K562 (cell line): ENCODE measurements at regions not wholly inside any gene's neighbourhood (a gene's known extent, or its start where the extent isn't known, plus 50 kb on each side); places are given as distances from the start of the nearest gene placed in this dataset.

Experiments
- EZH2 ChIP-seq: IDR thresholded peaks from 2 replicates; pipeline ENCODE4 v1.6.1; 2012; ENCODE audit warnings: low read depth, mild to moderate bottlenecking, inconsistent platforms, low read length, borderline replicate concordance
- FOXA1 ChIP-seq: fragments of 450-650 bp; IDR thresholded peaks from 2 replicates; pipeline ENCODE4 v1.6.1; 2016; ENCODE audit warnings: mild to moderate bottlenecking, borderline replicate concordance
- GATA2 ChIP-seq: sonication (generic); formaldehyde crosslinking; IDR thresholded peaks from 2 replicates; pipeline ENCODE4 v1.4.0; 2020; ENCODE audit warnings: mild to moderate bottlenecking, missing genetic modification reagents
- HNRNPK ChIP-seq: fragments of 200-400 bp; formaldehyde crosslinking; IDR thresholded peaks from one replicate; pipeline ENCODE4 v1.6.1; 2018; ENCODE audit warnings: mild to moderate bottlenecking, low read depth, low read length; ENCODE audit not compliant: poor library complexity, severe bottlenecking
- KDM2B ChIP-seq: fragments of 250-450 bp; sonication (Bioruptor Pico); IDR thresholded peaks from 2 replicates; pipeline ENCODE4 v1.8.0; 2021; ENCODE audit warnings: mild to moderate bottlenecking, moderate library complexity
- L3MBTL2 ChIP-seq: fragments of 450-650 bp; IDR thresholded peaks from 2 replicates; pipeline ENCODE4 v1.6.1; 2016; ENCODE audit warnings: mild to moderate bottlenecking, moderate library complexity
- LEF1 ChIP-seq: fragments of 450-650 bp; IDR thresholded peaks from 2 replicates; pipeline ENCODE4 v1.6.1; 2016; ENCODE audit warnings: mild to moderate bottlenecking
- MXI1 ChIP-seq: IDR thresholded peaks from 2 replicates; pipeline ENCODE4 v1.6.1; 2011; ENCODE audit warnings: low read depth, mild to moderate bottlenecking, improper control_type of control experiment, low read length
- MYNN ChIP-seq, 2 experiments: sonication (generic); formaldehyde crosslinking in 1 of 2; IDR thresholded peaks; 2 replicates each; pipeline versions ENCODE4 v1.5.0 to v1.6.1; 2016 to 2020; ENCODE audit warnings: antibody characterized with exemption in 1 of 2, missing genetic modification reagents in 1 of 2
- NR2C1 ChIP-seq, 2 experiments: fragments of 450-650 bp; IDR thresholded peaks; 2 replicates each; pipeline ENCODE4 v1.6.1; 2017; ENCODE audit warnings: mild to moderate bottlenecking in 2 of 2, antibody characterized with exemption in 1 of 2, inconsistent platforms in 1 of 2, missing compliant biosample characterization in 1 of 2, missing genetic modification characterization in 1 of 2
- PPARD ChIP-seq: fragments of 250-450 bp; sonication (Bioruptor Pico); IDR thresholded peaks from 2 replicates; pipeline ENCODE4 v1.8.0; 2022; ENCODE audit warnings: inconsistent platforms, mild to moderate bottlenecking, moderate library complexity
- SP2 ChIP-seq: IDR thresholded peaks from 2 replicates; pipeline ENCODE4 v1.6.1; 2011; ENCODE audit warnings: mild to moderate bottlenecking, low read depth, low read length, moderate library complexity; ENCODE audit not compliant: poor library complexity, severe bottlenecking; ENCODE audit errors: extremely low read depth
- TRIM25 ChIP-seq: fragments of 450-650 bp; IDR thresholded peaks from 2 replicates; pipeline ENCODE4 v1.7.0; 2016; ENCODE audit warnings: borderline replicate concordance
- ZBTB17 ChIP-seq: fragments of 450-650 bp; formaldehyde crosslinking; IDR thresholded peaks from 2 replicates; pipeline ENCODE4 v1.4.0; 2020; ENCODE audit warnings: mild to moderate bottlenecking
- ZNF217 ChIP-seq: sonication (generic); formaldehyde crosslinking; IDR thresholded peaks from 2 replicates; pipeline ENCODE4 v1.8.0; 2022; ENCODE audit warnings: mild to moderate bottlenecking, missing genetic modification reagents
- ZNF408 ChIP-seq: fragments of 250-450 bp; sonication (Bioruptor Pico); IDR thresholded peaks from 2 replicates; pipeline ENCODE4 v1.4.0; 2020; ENCODE audit warnings: low read depth, mild to moderate bottlenecking, moderate library complexity
- ZNF436 ChIP-seq: fragments of 250-450, 450-650 bp; sonication (Bioruptor Pico); formaldehyde crosslinking; IDR thresholded peaks from 2 replicates; pipeline ENCODE4 v1.7.0; 2020; ENCODE audit warnings: mild to moderate bottlenecking
- ZNF57 ChIP-seq: fragments of 450-650 bp; formaldehyde crosslinking; IDR thresholded peaks from 2 replicates; pipeline ENCODE4 v1.4.0; 2020; ENCODE audit warnings: mild to moderate bottlenecking, moderate library complexity
- TF ChIP-seq, protein P1 (sequence below): fragments of 250-450 bp; sonication (Bioruptor Pico); IDR thresholded peaks from 2 replicates; pipeline ENCODE4 v1.4.0; 2020; ENCODE audit warnings: mild to moderate bottlenecking, moderate library complexity
- TF ChIP-seq, protein P2 (sequence below): fragments of 450-650 bp; conservative IDR thresholded peaks from 2 replicates; pipeline ENCODE4 v1.6.1; 2016; ENCODE audit warnings: missing genetic modification characterization, low read depth, mild to moderate bottlenecking, missing compliant biosample characterization, moderate library complexity
- TF ChIP-seq, protein P3 (sequence below): sonication (generic); formaldehyde crosslinking; IDR thresholded peaks from 2 replicates; pipeline ENCODE4 v1.9.0; 2022; ENCODE audit warnings: mild to moderate bottlenecking, missing genetic modification reagents
- TF ChIP-seq, protein P4 (sequence below): fragments of 250-450 bp; sonication (Bioruptor Pico); IDR thresholded peaks from 2 replicates; pipeline ENCODE4 v1.5.0; 2020; ENCODE audit warnings: mild to moderate bottlenecking

DNA sequence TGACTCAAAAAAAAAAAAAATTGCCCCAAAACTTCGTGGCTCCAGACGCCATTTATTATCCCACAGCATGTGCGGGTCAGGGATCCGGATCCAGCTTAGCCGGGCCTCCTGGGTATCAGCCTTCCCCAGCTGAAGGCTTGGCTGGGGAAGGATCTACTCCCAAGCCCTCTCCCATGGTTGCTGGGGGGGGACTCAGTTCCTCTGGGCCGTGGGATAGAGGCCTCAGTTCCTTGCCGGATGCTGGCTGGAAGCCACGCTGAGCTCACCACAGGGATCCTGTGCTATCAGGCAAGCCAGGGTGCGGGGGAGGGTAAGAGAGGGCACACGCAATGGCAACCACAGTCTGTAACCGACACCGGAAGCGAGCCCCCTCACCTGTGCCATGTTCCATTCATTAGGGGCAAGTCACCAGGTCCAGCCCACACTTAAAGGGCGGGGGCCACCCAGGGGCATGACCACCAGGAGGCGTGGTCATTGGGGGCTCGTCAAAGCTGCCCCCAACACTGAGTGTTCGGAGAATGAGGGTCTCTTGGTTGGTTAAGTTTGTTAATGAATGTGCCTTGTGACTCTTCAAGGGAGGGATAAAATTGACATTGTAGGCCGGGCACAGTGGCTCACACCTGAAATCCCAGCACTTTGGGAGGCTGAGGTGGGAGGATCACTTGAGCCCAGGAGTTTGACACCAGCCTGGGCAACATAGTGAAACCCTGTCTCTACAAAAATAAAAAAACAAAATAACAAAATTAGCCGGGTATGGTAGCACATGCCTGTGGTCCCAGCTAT, 210.0 kb upstream of the GSE1 start (continued):
- TF ChIP-seq LEF1 (peak; percentile 91), HNRNPK (no peak), SP2 (no peak), ZNF408 (CRISPR knock-in tag) (no peak), NR2C1 (IDR thresholded peaks at IDR 0.05) (0 out of 2 replicates have a peak, but pooled peaks have one; percentile 15), NR2C1 (tag; IDR thresholded peaks at IDR 0.05) (peak; percentile 40; the same call in 1 of the 2 replicates), GATA2 (peak; percentile 92), ZNF436 (no peak), MYNN (IDR thresholded peaks at IDR 0.05) (peak; percentile 98), MYNN (CRISPR knock-in tag; IDR thresholded peaks at IDR 0.05) (no peak), ZNF57 (CRISPR knock-in tag) (no peak), ZBTB17 (CRISPR knock-in tag) (peak; percentile 86), EZH2 (no peak), FOXA1 (no peak), PPARD (CRISPR knock-in tag) (no peak), ZNF217 (CRISPR knock-in tag) (no peak), KDM2B (CRISPR knock-in tag) (no peak), MXI1 (0 out of 2 replicates have a peak, but pooled peaks have one; percentile 29), L3MBTL2 (peak; percentile 61), TRIM25 (no peak)
- TF ChIP-seq, protein P1, sequence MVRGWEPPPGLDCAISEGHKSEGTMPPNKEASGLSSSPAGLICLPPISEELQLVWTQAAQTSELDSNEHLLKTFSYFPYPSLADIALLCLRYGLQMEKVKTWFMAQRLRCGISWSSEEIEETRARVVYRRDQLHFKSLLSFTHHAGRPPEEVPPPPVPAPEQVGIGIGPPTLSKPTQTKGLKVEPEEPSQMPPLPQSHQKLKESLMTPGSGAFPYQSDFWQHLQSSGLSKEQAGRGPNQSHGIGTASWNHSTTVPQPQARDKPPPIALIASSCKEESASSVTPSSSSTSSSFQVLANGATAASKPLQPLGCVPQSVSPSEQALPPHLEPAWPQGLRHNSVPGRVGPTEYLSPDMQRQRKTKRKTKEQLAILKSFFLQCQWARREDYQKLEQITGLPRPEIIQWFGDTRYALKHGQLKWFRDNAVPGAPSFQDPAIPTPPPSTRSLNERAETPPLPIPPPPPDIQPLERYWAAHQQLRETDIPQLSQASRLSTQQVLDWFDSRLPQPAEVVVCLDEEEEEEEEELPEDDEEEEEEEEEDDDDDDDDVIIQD = no peak
- TF ChIP-seq, protein P2, sequence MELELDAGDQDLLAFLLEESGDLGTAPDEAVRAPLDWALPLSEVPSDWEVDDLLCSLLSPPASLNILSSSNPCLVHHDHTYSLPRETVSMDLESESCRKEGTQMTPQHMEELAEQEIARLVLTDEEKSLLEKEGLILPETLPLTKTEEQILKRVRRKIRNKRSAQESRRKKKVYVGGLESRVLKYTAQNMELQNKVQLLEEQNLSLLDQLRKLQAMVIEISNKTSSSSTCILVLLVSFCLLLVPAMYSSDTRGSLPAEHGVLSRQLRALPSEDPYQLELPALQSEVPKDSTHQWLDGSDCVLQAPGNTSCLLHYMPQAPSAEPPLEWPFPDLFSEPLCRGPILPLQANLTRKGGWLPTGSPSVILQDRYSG (tag) = 0 out of 2 replicates have a peak, but pooled peaks have one; percentile 32
- TF ChIP-seq, protein P3, sequence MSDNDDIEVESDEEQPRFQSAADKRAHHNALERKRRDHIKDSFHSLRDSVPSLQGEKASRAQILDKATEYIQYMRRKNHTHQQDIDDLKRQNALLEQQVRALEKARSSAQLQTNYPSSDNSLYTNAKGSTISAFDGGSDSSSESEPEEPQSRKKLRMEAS (CRISPR knock-in tag) = peak; percentile 77
- TF ChIP-seq, protein P4, sequence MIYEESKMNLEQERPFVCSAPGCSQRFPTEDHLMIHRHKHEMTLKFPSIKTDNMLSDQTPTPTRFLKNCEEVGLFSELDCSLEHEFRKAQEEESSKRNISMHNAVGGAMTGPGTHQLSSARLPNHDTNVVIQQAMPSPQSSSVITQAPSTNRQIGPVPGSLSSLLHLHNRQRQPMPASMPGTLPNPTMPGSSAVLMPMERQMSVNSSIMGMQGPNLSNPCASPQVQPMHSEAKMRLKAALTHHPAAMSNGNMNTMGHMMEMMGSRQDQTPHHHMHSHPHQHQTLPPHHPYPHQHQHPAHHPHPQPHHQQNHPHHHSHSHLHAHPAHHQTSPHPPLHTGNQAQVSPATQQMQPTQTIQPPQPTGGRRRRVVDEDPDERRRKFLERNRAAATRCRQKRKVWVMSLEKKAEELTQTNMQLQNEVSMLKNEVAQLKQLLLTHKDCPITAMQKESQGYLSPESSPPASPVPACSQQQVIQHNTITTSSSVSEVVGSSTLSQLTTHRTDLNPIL (CRISPR knock-in tag) = peak; percentile 68; the same call in 1 of the 2 replicates
